ENCODE measurements at regions not wholly inside any gene's neighbourhood (a gene's known extent, or its start where the extent isn't known, plus 50 kb on each side); places are given as distances from the start of the nearest gene placed in this dataset.

DNA sequence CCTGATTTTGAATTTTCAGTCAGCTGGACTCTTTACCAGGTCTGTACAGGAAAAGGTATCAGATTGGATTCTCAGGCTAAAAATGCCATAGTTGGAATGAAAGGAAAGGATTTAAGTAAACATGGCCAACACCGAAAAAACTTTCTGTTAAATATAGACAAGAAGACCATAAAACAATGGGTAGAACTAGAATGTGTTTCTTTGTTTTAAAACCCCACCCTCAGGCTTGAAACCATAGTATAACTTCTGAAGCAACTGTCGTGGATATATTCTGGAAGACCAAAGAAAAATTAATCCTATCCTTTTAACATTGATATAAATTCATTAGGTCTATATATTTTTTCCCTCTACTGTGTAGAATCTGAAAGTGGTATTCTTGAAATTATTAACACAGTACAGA lies 118.6 kb upstream of the HAPLN1 start (continued):
- TF ChIP-seq, protein P1, sequence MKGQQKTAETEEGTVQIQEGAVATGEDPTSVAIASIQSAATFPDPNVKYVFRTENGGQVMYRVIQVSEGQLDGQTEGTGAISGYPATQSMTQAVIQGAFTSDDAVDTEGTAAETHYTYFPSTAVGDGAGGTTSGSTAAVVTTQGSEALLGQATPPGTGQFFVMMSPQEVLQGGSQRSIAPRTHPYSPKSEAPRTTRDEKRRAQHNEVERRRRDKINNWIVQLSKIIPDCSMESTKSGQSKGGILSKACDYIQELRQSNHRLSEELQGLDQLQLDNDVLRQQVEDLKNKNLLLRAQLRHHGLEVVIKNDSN (IDR thresholded peaks at IDR 0.05; ENCODE audit: borderline replicate concordance, low read depth): no peak
- TF ChIP-seq, protein P2, sequence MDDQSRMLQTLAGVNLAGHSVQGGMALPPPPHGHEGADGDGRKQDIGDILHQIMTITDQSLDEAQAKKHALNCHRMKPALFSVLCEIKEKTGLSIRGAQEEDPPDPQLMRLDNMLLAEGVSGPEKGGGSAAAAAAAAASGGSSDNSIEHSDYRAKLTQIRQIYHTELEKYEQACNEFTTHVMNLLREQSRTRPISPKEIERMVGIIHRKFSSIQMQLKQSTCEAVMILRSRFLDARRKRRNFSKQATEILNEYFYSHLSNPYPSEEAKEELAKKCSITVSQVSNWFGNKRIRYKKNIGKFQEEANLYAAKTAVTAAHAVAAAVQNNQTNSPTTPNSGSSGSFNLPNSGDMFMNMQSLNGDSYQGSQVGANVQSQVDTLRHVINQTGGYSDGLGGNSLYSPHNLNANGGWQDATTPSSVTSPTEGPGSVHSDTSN (IDR thresholded peaks at IDR 0.05): no peak
- TF ChIP-seq GABPA (IDR thresholded peaks at IDR 0.05; ENCODE audit: low read depth): no peak
- TF ChIP-seq SIN3A (IDR thresholded peaks at IDR 0.05; ENCODE audit: borderline replicate concordance, low read depth, low read length): no peak
- TF ChIP-seq, protein P3, sequence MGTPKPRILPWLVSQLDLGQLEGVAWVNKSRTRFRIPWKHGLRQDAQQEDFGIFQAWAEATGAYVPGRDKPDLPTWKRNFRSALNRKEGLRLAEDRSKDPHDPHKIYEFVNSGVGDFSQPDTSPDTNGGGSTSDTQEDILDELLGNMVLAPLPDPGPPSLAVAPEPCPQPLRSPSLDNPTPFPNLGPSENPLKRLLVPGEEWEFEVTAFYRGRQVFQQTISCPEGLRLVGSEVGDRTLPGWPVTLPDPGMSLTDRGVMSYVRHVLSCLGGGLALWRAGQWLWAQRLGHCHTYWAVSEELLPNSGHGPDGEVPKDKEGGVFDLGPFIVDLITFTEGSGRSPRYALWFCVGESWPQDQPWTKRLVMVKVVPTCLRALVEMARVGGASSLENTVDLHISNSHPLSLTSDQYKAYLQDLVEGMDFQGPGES (IDR thresholded peaks at IDR 0.05; ENCODE audit: low read depth, low read length): no peak
- no peak for TF ChIP-seq TEAD4 (IDR thresholded peaks at IDR 0.05; ENCODE audit: borderline replicate concordance, insufficient read depth)
- TF ChIP-seq CHD2 (IDR thresholded peaks at IDR 0.05; ENCODE audit: low read length, partially characterized antibody): no peak

DNA sequence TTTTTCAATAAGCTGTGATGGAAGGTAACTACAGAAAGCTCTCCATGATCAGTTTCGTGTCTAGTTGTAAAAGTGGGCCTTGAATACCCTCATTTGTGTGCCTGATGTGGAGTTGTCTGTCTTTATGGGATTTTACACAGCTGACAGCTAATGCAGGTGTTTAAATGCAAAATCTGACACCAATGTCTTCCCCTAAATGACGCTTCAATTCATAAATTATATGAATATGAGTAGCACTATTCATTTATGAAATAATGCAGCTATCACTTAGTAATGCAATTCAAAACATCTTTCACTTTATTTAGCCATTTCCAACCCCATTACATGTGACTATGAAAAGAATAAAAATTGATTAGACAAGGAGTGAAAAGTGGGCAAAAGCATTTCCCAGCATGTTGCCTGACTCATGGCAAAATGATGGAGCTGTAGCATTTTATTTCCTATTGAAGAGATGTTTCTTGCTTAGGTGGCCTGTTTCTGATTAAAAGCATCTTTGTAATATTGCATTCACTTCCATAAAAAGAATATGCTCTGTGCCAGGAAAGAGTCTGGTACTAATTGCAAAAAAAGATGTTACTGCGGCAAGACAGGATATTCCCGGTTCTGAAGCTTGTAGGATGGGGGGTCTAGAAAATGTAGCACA lies 116.7 kb upstream of the HAPLN1 start:
- Histone ChIP-seq H3K27ac (ENCODE audit: low read depth in 2 of 2, low read length in 1 of 2) (peak overlapping the region; percentile 50 to 91; a peak in 3 of 4 replicates), H3F3A (replicated peaks; ENCODE audit: insufficient read depth) (peaks cover 7% of the 10 kb centered on the region), H2AFZ (ENCODE audit: low read depth) (peak overlapping the region; percentile 74), H3K27me3 (ENCODE audit: insufficient read depth) (no peaks in the 10 kb centered on the region), H4K20me1 (ENCODE audit: insufficient read depth) (no peaks in the 10 kb centered on the region), H3K9me3 (no peaks in the 10 kb centered on the region), H3K79me2 (ENCODE audit: insufficient read depth) (no peaks in the 10 kb centered on the region), H3K36me3 (replicated peaks in 1 of 2; ENCODE audit: control insufficient read depth in 1 of 2, insufficient read depth in 2 of 2, low read length in 1 of 2) (no peaks in the 10 kb centered on the region), H3K4me2 (peak overlapping the region; percentile 45; the same call in 1 of the 2 replicates), H3K4me3 (ENCODE audit: low read depth in 2 of 2, low read length in 1 of 2) (no peak overlapping the region), H3K4me1 (ENCODE audit: control insufficient read depth in 1 of 2, insufficient read depth in 2 of 2, low read depth in 1 of 2, low read length in 1 of 2) (peaks cover 6 to 14% of the 10 kb centered on the region in 2 experiments; a peak in 3 of 4 replicates), H3K9ac (no peak overlapping the region), H3K9me2 (no peaks in the 10 kb centered on the region)
- 34% methylated on average over 4 of the region's 4 CpGs for WGBS (ENCODE audit: low lambda C conversion rate)
- no peak for DNase-seq
- ChIA-PET CTCF (interaction anchor here (1.3 kb wide), 1 partner anchor 116 kb away, joined by 4 read pairs; no protein-coding TSS in a partner anchor), POLR2A (no interaction called here)
- TF ChIP-seq ELF1 (IDR thresholded peaks at IDR 0.05) (no peak), FOXM1 (IDR thresholded peaks at IDR 0.05; ENCODE audit: low read depth) (no peak), EP300 (IDR thresholded peaks at IDR 0.05; ENCODE audit: borderline replicate concordance in 1 of 2, low read depth in 1 of 2, low read length in 1 of 2) (peak; percentile 83 to 86), YY1 (IDR thresholded peaks at IDR 0.05; ENCODE audit: low read depth) (no peak), JUND (IDR thresholded peaks at IDR 0.05) (peak; percentile 84), SIN3A (IDR thresholded peaks at IDR 0.05; ENCODE audit: borderline replicate concordance, low read depth, low read length) (no peak), TAF1 (IDR thresholded peaks at IDR 0.05; ENCODE audit: borderline replicate concordance, low read depth, low read length) (no peak), EZH2phosphoT487 (IDR thresholded peaks at IDR 0.05; ENCODE audit: borderline replicate concordance, low read depth) (no peak), CHD2 (IDR thresholded peaks at IDR 0.05; ENCODE audit: low read length, partially characterized antibody) (no peak), TCF12 (IDR thresholded peaks at IDR 0.05) (peak; percentile 96), MXI1 (IDR thresholded peaks at IDR 0.05; ENCODE audit: low read depth, low read length) (no peak), FOXJ3 (CRISPR knock-in tag; IDR thresholded peaks at IDR 0.05) (no peak), SMC3 (IDR thresholded peaks at IDR 0.05; ENCODE audit: low read depth, low read length) (no peak), MEF2A (IDR thresholded peaks at IDR 0.05; ENCODE audit: borderline replicate concordance, low read depth) (peak; percentile 70; the same call in 1 of the 2 replicates)
- TF ChIP-seq, protein P2 (IDR thresholded peaks at IDR 0.05): peak; percentile 88
- TF ChIP-seq, protein P4, sequence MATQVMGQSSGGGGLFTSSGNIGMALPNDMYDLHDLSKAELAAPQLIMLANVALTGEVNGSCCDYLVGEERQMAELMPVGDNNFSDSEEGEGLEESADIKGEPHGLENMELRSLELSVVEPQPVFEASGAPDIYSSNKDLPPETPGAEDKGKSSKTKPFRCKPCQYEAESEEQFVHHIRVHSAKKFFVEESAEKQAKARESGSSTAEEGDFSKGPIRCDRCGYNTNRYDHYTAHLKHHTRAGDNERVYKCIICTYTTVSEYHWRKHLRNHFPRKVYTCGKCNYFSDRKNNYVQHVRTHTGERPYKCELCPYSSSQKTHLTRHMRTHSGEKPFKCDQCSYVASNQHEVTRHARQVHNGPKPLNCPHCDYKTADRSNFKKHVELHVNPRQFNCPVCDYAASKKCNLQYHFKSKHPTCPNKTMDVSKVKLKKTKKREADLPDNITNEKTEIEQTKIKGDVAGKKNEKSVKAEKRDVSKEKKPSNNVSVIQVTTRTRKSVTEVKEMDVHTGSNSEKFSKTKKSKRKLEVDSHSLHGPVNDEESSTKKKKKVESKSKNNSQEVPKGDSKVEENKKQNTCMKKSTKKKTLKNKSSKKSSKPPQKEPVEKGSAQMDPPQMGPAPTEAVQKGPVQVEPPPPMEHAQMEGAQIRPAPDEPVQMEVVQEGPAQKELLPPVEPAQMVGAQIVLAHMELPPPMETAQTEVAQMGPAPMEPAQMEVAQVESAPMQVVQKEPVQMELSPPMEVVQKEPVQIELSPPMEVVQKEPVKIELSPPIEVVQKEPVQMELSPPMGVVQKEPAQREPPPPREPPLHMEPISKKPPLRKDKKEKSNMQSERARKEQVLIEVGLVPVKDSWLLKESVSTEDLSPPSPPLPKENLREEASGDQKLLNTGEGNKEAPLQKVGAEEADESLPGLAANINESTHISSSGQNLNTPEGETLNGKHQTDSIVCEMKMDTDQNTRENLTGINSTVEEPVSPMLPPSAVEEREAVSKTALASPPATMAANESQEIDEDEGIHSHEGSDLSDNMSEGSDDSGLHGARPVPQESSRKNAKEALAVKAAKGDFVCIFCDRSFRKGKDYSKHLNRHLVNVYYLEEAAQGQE (IDR thresholded peaks at IDR 0.05; ENCODE audit: low read depth, low read length): no peak
- TF ChIP-seq, protein P5, sequence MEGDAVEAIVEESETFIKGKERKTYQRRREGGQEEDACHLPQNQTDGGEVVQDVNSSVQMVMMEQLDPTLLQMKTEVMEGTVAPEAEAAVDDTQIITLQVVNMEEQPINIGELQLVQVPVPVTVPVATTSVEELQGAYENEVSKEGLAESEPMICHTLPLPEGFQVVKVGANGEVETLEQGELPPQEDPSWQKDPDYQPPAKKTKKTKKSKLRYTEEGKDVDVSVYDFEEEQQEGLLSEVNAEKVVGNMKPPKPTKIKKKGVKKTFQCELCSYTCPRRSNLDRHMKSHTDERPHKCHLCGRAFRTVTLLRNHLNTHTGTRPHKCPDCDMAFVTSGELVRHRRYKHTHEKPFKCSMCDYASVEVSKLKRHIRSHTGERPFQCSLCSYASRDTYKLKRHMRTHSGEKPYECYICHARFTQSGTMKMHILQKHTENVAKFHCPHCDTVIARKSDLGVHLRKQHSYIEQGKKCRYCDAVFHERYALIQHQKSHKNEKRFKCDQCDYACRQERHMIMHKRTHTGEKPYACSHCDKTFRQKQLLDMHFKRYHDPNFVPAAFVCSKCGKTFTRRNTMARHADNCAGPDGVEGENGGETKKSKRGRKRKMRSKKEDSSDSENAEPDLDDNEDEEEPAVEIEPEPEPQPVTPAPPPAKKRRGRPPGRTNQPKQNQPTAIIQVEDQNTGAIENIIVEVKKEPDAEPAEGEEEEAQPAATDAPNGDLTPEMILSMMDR (IDR thresholded peaks at IDR 0.05): no peak

Measured in SK-N-SH (cell line).